Neural crest cell (in vitro differentiated cells): ENCODE measurements at regions not wholly inside any gene's neighbourhood (a gene's known extent, or its start where the extent isn't known, plus 50 kb on each side); places are given as distances from the start of the nearest gene placed in this dataset.

Experiments
- DNase-seq: peaks from one replicate; pipeline ENCODE4 v3.0.0; 2021; ENCODE audit warnings: low read depth, mixed read lengths, low spot score
- H3K27ac Mint-ChIP-seq: one replicate; pipeline ENCODE4 v1.8.0; 2021; ENCODE audit warnings: mild to moderate bottlenecking, mixed read lengths; ENCODE audit not compliant: unreplicated experiment
- H3K27me3 Mint-ChIP-seq: 2 replicates; pipeline ENCODE4 v1.8.0; 2021; ENCODE audit warnings: low read depth, mild to moderate bottlenecking, mixed read lengths
- H3K36me3 Mint-ChIP-seq: 2 replicates; pipeline ENCODE4 v1.8.0; 2021; ENCODE audit warnings: low read depth, mild to moderate bottlenecking, mixed read lengths
- H3K4me1 Mint-ChIP-seq: 2 replicates; pipeline ENCODE4 v1.8.0; 2021; ENCODE audit warnings: mixed read lengths
- H3K4me3 Mint-ChIP-seq: one replicate; pipeline ENCODE4 v1.8.0; 2021; ENCODE audit warnings: mild to moderate bottlenecking, mixed read lengths
- H3K9me3 Mint-ChIP-seq: 2 replicates; pipeline ENCODE4 v1.8.0; 2021; ENCODE audit warnings: mixed read lengths
- CTCF ChIP-seq: fragments of 200-600 bp; sonication (generic); conservative IDR thresholded peaks from 2 replicates; pipeline ENCODE4 v1.5.0; 2021; ENCODE audit warnings: antibody characterized with exemption, mild to moderate bottlenecking

DNA sequence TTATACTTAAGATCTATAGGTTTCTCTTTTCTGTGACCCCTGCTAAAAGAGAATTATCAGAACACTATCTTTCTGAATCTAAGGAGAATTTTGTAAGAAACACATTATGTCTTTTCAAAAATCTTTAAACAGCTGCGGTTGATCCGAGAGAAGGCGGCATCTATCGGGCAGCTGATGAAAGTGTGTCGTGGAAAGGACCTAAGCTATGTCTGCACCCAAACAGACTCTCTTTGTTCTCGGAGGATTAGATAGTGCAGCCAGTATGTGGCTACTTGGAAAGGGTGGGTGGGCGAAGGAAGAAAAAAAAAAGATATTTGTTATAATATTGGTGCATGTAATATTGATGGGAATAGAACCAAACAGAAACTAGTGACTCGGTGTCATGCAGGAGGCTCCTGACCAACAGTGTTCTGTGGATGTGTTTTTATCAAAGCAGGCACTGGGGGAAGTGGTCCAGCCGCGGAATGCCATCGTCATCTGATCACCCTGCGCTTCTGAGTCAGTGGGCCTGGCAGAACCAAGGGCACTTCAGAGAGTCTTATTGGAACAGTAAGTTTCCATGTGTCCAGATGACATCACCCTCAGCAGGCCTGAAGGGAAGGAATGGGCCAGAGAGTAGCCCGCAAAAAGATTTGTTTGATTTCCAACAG, 509.7 kb upstream of the AKR1E2 start:
- H3K27ac Mint-ChIP-seq = peak overlapping the region; percentile 93
- peaks cover under 1% of the 10 kb centered on the region for H3K9me3 Mint-ChIP-seq
- H3K36me3 Mint-ChIP-seq = no peaks in the 10 kb centered on the region
- DNase-seq = peak; percentile 5
- peak overlapping the region; percentile 51 for H3K4me3 Mint-ChIP-seq
- no peaks in the 10 kb centered on the region for H3K27me3 Mint-ChIP-seq
- no peak for TF ChIP-seq CTCF
- peaks cover 19% of the 10 kb centered on the region for H3K4me1 Mint-ChIP-seq

DNA sequence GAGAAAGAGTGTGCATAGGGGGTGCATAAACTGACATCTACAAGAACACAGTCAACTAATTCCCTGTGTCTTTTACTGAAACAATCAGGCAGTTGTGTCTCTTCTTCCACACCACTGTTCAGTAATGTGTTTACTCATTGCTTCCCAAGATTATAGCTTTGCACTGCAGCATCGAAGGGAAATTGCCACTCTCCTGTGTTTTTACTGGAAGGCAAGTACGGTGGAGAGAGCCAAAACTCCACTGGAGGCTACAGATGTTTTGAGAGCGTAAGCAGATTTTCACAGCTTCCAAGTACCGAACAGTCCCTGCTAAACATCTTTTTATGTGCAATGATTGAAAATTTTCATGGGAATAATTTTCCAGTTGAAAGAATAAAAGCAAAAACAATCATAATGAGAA, 510.5 kb upstream of the AKR1E2 start:
- no peak overlapping the region for H3K27ac Mint-ChIP-seq
- no peaks in the 10 kb centered on the region for H3K27me3 Mint-ChIP-seq
- H3K4me1 Mint-ChIP-seq = peaks cover 19% of the 10 kb centered on the region
- no peaks in the 10 kb centered on the region for H3K36me3 Mint-ChIP-seq
- no peak for TF ChIP-seq CTCF
- no peak overlapping the region for H3K4me3 Mint-ChIP-seq
- H3K9me3 Mint-ChIP-seq = peaks cover 4% of the 10 kb centered on the region
- no peak for DNase-seq

- Mint-ChIP-seq H3K36me3 (no peaks in the 10 kb centered on the region), H3K27ac (no peak overlapping the region), H3K4me3 (no peak overlapping the region), H3K27me3 (no peaks in the 10 kb centered on the region), H3K9me3 (peaks cover 8% of the 10 kb centered on the region), H3K4me1 (peaks cover 19% of the 10 kb centered on the region)
- no peak for TF ChIP-seq CTCF
- DNase-seq = no peak
Observed at GRCh38 chr10:4313051-4313450, 513.0 kb upstream of the AKR1E2 start.

- no peak for DNase-seq
- Mint-ChIP-seq H3K9me3 (peaks cover 8% of the 10 kb centered on the region), H3K27me3 (no peaks in the 10 kb centered on the region), H3K27ac (no peak overlapping the region), H3K36me3 (no peaks in the 10 kb centered on the region), H3K4me1 (peaks cover 19% of the 10 kb centered on the region), H3K4me3 (no peak overlapping the region)
- no peak for TF ChIP-seq CTCF
Observed at GRCh38 chr10:4312051-4312835, 513.8 kb upstream of the AKR1E2 start.

- H3K4me3 Mint-ChIP-seq = no peak overlapping the region
- no peaks in the 10 kb centered on the region for H3K36me3 Mint-ChIP-seq
- no peak for DNase-seq
- H3K9me3 Mint-ChIP-seq = peaks cover 8% of the 10 kb centered on the region
- no peaks in the 10 kb centered on the region for H3K27me3 Mint-ChIP-seq
- TF ChIP-seq CTCF = no peak
- no peak overlapping the region for H3K27ac Mint-ChIP-seq
- H3K4me1 Mint-ChIP-seq = peaks cover 1% of the 10 kb centered on the region
Observed at GRCh38 chr10:4310172-4310571, 515.8 kb upstream of the AKR1E2 start.
